NT2/D1 (cell line): ENCODE measurements at regions not wholly inside any gene's neighbourhood (a gene's known extent, or its start where the extent isn't known, plus 50 kb on each side); places are given as distances from the start of the nearest gene placed in this dataset.
"Not testable (repeated sequence)": the region's sequence is repeated elsewhere in the genome, so short reads cannot be mapped to it uniquely, and the experiment has no call there.

Experiments used
- YY1 ChIP-seq: IDR thresholded peaks from 2 replicates; pipeline ENCODE4 v1.6.1; 2011; ENCODE audit not compliant: insufficient read length, insufficient read depth
- ZNF274 ChIP-seq: IDR thresholded peaks from 2 replicates; pipeline ENCODE4 v1.6.1; 2011; ENCODE audit warnings: mild to moderate bottlenecking, low read depth, low read length

- not testable (repeated sequence) for TF ChIP-seq YY1, ZNF274
These were observed 98.5 kb downstream of the ZNF467 start for GRCh38 chr7:149674728-149675385.
